ENCODE measurements at regions not wholly inside any gene's neighbourhood (a gene's known extent, or its start where the extent isn't known, plus 50 kb on each side); places are given as distances from the start of the nearest gene placed in this dataset.

DNA sequence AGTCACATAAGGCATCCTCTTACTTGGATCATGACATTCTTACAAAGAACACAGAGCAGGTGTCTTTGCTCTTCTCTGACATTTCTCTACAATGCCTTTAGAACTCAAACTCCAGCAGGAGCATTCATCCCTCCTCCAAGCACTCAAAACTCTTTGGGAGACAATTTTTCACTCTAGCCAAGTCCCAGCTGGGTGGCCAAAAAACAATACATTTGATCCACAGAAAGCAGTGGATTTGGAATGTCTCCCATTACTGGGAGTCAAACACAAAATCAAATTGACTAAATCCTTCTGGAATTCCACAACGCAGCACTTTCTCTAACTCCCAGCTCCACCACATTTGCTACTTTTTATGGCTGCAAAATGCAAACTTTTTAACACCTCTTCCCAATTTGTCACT, 108.6 kb upstream of the VGLL2 start:
- Histone ChIP-seq H3K4me1 (ENCODE audit: low read length) (no peaks in the 10 kb centered on the region; the same call in 1 of the 2 replicates), H3K27me3 (ENCODE audit: low read length) (no peaks in the 10 kb centered on the region), H3K9me3 (ENCODE audit: low read length) (no peaks in the 10 kb centered on the region), H3K4me2 (ENCODE audit: low read depth, low read length, poor library complexity, severe bottlenecking) (no peak overlapping the region), H2AFZ (ENCODE audit: low read length) (no peak overlapping the region), H4K20me1 (ENCODE audit: insufficient read depth, low read depth, low read length) (no peaks in the 10 kb centered on the region), H3K79me2 (ENCODE audit: low read length) (no peaks in the 10 kb centered on the region), H3K4me3 (ENCODE audit: low read length) (no peak overlapping the region), H3K9me2 (replicated peaks; ENCODE audit: insufficient read depth, low read length) (no peaks in the 10 kb centered on the region), H3K27ac (ENCODE audit: low read length) (no peak overlapping the region), H3K36me3 (ENCODE audit: insufficient read depth, low read length) (no peaks in the 10 kb centered on the region), H3K9ac (ENCODE audit: low read length) (no peak overlapping the region)
- no peak for DNase-seq

DNA sequence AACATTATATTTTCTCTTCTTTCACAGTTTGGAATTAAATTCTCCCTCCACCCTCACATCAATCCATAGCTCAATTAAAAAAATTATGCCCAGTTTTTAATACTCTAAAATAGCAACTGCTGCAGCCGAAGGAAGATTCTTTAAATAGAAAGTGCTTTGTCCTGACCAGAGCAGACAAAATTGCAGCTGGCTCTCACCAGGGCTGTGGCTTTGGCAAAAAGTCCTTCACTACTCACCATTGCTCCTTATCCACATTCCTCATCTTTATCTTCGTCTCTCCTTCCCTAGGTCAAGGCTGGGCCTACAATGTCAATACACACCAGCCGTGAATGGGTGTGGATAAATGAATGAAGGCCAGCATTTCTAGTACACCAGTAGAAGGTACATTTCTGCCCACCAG, 107.9 kb upstream of the VGLL2 start:
- no peak overlapping the region for H3K4me3 ChIP-seq (ENCODE audit: low read length)
- H3K9me3 ChIP-seq (ENCODE audit: low read length) = no peaks in the 10 kb centered on the region
- no peaks in the 10 kb centered on the region for H3K27me3 ChIP-seq (ENCODE audit: low read length)
- no peaks in the 10 kb centered on the region for H3K9me2 ChIP-seq (replicated peaks; ENCODE audit: insufficient read depth, low read length)
- H3K9ac ChIP-seq (ENCODE audit: low read length) = no peak overlapping the region
- H3K79me2 ChIP-seq (ENCODE audit: low read length) = no peaks in the 10 kb centered on the region
- no peaks in the 10 kb centered on the region; the same call in 1 of the 2 replicates for H3K4me1 ChIP-seq (ENCODE audit: low read length)
- H2AFZ ChIP-seq (ENCODE audit: low read length) = no peak overlapping the region
- H3K36me3 ChIP-seq (ENCODE audit: insufficient read depth, low read length) = no peaks in the 10 kb centered on the region
- no peak overlapping the region for H3K4me2 ChIP-seq (ENCODE audit: low read depth, low read length, poor library complexity, severe bottlenecking)
- H4K20me1 ChIP-seq (ENCODE audit: insufficient read depth, low read depth, low read length) = no peaks in the 10 kb centered on the region
- H3K27ac ChIP-seq (ENCODE audit: low read length) = no peak overlapping the region
- DNase-seq = no peak

DNA sequence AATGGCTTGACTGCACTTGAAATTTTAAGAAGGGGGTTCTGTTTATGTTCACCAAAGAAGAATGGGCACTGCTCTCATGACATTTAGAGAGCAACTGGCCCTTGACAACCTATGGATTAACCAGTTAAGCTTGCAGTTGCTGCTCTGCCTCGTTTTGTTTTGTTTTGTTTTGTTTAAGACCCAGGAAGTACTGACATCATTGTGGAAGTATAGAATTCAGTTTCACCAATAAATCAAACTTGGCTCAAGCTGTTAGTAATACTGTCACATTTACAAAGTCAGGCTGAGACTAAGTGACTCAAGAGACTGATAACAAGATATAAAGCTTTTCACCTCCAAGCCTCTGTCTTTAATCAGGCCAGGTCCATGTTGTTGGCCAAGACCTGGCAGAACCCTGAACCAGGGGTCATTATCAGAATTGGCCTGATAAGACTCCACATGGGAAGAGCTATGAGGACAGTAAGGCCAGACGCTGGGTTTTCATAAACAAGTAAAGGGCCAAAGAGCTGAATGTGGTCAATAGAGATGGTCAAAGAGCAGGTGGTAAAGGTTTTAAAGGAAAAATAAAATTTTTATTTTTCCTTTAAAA, 99.4 kb upstream of the VGLL2 start:
- H3K9me2 ChIP-seq (replicated peaks; ENCODE audit: insufficient read depth, low read length) = no peaks in the 10 kb centered on the region
- DNase-seq = no peak
- no peaks in the 10 kb centered on the region for H3K79me2 ChIP-seq (ENCODE audit: low read length)
- H3K36me3 ChIP-seq (ENCODE audit: insufficient read depth, low read length) = no peaks in the 10 kb centered on the region
- no peak overlapping the region for H2AFZ ChIP-seq (ENCODE audit: low read length)
- no peaks in the 10 kb centered on the region for H3K4me1 ChIP-seq (ENCODE audit: low read length)
- no peaks in the 10 kb centered on the region for H3K27me3 ChIP-seq (ENCODE audit: low read length)
- H3K9ac ChIP-seq (ENCODE audit: low read length) = no peak overlapping the region
- H3K4me2 ChIP-seq (ENCODE audit: low read depth, low read length, poor library complexity, severe bottlenecking) = no peak overlapping the region
- no peaks in the 10 kb centered on the region for H3K9me3 ChIP-seq (ENCODE audit: low read length)
- H4K20me1 ChIP-seq (ENCODE audit: insufficient read depth, low read depth, low read length) = no peaks in the 10 kb centered on the region
- no peak overlapping the region for H3K4me3 ChIP-seq (ENCODE audit: low read length)
- no peak overlapping the region for H3K27ac ChIP-seq (ENCODE audit: low read length)

DNA sequence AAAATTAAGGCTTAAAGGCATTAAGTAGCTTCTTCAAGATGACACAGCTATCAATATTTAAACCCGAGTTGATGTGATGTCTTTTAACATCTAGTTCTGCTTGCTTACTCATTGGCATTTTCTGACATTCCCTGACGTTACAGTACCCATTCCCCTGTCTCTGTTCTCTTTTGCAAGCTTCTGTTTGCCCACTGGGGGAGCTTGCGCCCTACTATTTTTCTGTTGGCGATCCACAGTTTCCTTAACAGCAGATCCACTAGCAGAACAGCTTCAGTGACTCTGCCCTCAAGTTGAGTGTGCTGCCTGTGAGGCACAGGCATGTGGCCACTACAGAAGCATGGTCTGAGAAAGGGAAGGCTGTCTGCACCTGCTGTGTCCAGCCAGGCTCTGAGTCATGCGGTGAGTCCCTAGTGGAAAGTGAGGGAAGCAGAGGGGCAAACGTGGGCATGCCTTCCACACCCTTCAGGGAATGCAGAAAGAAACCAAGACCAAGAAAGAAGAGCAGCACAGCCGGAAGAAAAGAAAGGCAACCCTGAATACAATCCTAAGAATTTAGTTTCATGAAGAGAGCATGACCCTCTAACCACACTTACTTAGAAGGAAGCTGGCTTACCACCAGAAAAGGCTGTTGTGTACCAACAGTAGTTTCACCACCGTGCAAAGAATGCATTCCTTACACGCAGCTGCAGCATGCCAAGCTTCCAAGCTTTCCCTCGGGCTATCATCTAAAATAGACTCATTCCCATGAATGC, 97.7 kb upstream of the VGLL2 start:
- no peaks in the 10 kb centered on the region for H4K20me1 ChIP-seq (ENCODE audit: insufficient read depth, low read depth, low read length)
- H3K36me3 ChIP-seq (ENCODE audit: insufficient read depth, low read length) = no peaks in the 10 kb centered on the region
- no peak overlapping the region for H3K9ac ChIP-seq (ENCODE audit: low read length)
- H3K9me2 ChIP-seq (replicated peaks; ENCODE audit: insufficient read depth, low read length) = no peaks in the 10 kb centered on the region
- no peak overlapping the region for H3K4me3 ChIP-seq (ENCODE audit: low read length)
- no peak overlapping the region for H3K27ac ChIP-seq (ENCODE audit: low read length)
- no peaks in the 10 kb centered on the region for H3K4me1 ChIP-seq (ENCODE audit: low read length)
- H3K4me2 ChIP-seq (ENCODE audit: low read depth, low read length, poor library complexity, severe bottlenecking) = no peak overlapping the region
- no peak for DNase-seq
- no peaks in the 10 kb centered on the region for H3K27me3 ChIP-seq (ENCODE audit: low read length)
- H2AFZ ChIP-seq (ENCODE audit: low read length) = no peak overlapping the region
- no peaks in the 10 kb centered on the region for H3K79me2 ChIP-seq (ENCODE audit: low read length)
- H3K9me3 ChIP-seq (ENCODE audit: low read length) = no peaks in the 10 kb centered on the region

DNA sequence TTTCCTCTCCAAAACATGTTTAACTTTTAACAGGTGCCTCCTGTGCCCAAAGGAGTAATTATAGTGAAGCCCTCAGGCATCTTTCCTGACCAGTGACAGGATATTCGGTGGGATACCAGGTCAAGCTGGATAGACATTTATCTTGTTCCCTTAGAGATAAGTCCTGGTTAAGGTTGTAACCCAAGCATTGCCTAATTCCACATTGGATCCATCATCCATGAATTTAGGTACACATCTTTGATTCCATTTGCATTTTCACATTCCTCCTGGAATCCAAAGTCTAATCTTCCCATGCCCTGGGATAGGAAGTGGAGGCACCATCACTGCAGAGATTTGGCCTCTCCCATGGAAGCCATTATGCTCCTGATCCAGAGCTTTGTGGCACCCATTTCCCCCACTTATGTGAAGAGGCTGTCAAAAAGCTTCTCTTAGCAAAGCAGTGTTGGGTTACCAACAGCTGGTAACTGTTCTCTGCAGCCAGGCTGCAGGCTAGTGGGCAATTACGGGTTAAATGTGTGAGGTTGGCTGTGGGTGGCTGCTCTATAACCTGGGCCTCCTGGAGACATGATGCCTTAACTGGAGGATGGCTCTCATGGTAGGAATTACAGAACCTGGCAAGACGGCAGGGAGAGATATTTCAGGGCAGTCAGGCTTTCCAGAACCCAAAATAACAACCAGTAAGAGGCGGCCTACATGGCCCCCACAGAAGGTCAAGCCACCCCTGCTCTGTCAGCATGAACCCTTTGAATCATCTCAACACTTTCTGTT, 96.9 kb upstream of the VGLL2 start:
- H3K9ac ChIP-seq (ENCODE audit: low read length) = no peak overlapping the region
- no peak for DNase-seq
- H3K4me2 ChIP-seq (ENCODE audit: low read depth, low read length, poor library complexity, severe bottlenecking) = no peak overlapping the region
- H3K36me3 ChIP-seq (ENCODE audit: insufficient read depth, low read length) = no peaks in the 10 kb centered on the region
- no peak overlapping the region for H3K27ac ChIP-seq (ENCODE audit: low read length)
- no peak overlapping the region for H2AFZ ChIP-seq (ENCODE audit: low read length)
- no peaks in the 10 kb centered on the region for H3K27me3 ChIP-seq (ENCODE audit: low read length)
- no peak overlapping the region for H3K4me3 ChIP-seq (ENCODE audit: low read length)
- no peaks in the 10 kb centered on the region for H3K79me2 ChIP-seq (ENCODE audit: low read length)
- H3K4me1 ChIP-seq (ENCODE audit: low read length) = no peaks in the 10 kb centered on the region
- H3K9me3 ChIP-seq (ENCODE audit: low read length) = no peaks in the 10 kb centered on the region
- H3K9me2 ChIP-seq (replicated peaks; ENCODE audit: insufficient read depth, low read length) = no peaks in the 10 kb centered on the region
- H4K20me1 ChIP-seq (ENCODE audit: insufficient read depth, low read depth, low read length) = no peaks in the 10 kb centered on the region

DNA sequence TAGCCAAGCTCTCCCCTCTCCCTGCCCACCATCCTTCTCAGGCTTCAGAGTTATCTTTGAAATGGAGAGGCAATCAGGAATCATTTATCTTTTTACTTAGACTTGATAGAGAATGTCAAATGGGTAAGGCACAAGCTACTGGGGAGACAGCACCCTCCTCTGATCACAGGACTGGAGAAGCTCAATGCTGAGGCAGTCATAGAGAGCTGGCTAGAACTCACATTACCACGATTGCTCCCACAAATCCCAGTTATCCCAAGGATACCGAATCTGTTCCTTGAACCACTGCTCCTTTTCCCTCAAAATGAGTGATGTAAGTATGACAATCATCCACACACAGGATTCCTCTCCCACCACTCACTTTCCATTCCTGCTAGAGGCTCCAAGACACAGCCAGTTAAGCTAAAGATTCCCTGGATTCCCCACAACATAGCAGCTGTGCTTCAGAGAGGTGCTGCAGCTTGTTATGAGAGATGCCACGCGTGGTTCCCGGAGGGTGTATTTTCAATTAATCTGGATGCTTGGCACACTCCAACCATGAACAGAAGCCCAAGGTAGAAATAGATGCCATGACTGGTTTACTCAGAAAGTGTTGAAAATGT, 96.2 kb upstream of the VGLL2 start:
- Histone ChIP-seq H3K27me3 (ENCODE audit: low read length) (no peaks in the 10 kb centered on the region), H3K79me2 (ENCODE audit: low read length) (no peaks in the 10 kb centered on the region), H3K9ac (ENCODE audit: low read length) (no peak overlapping the region), H3K36me3 (ENCODE audit: insufficient read depth, low read length) (no peaks in the 10 kb centered on the region), H3K27ac (ENCODE audit: low read length) (no peak overlapping the region), H3K4me2 (ENCODE audit: low read depth, low read length, poor library complexity, severe bottlenecking) (no peak overlapping the region), H4K20me1 (ENCODE audit: insufficient read depth, low read depth, low read length) (no peaks in the 10 kb centered on the region), H3K9me3 (ENCODE audit: low read length) (no peaks in the 10 kb centered on the region), H3K9me2 (replicated peaks; ENCODE audit: insufficient read depth, low read length) (no peaks in the 10 kb centered on the region), H3K4me1 (ENCODE audit: low read length) (no peaks in the 10 kb centered on the region), H2AFZ (ENCODE audit: low read length) (no peak overlapping the region), H3K4me3 (ENCODE audit: low read length) (no peak overlapping the region)
- DNase-seq = no peak

DNA sequence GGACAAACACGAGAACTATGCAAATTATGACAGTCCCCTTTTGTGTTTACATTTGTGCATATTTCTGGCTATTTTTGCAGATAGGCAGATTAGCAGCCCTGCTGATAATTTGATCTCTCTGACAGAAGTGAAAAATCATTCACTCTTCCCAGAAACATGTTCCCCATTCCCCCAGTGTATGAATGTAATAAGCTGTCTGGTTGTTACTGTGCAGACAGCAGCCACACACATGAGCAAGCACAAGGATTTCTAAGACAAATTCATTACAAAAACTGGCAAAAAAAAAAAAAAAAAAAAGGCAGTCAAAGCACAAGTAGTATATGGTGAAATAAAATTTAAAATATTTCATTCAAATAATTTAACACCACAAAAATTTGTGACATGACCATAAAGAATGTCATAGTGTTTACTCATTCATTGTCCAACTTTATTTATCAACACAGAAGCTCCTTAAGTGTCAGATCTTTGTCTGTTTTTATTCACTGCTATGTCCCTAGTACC, 95.5 kb upstream of the VGLL2 start:
- Histone ChIP-seq H3K79me2 (ENCODE audit: low read length) (no peaks in the 10 kb centered on the region), H3K4me1 (ENCODE audit: low read length) (no peaks in the 10 kb centered on the region), H3K9ac (ENCODE audit: low read length) (no peak overlapping the region), H3K9me2 (replicated peaks; ENCODE audit: insufficient read depth, low read length) (no peaks in the 10 kb centered on the region), H3K9me3 (ENCODE audit: low read length) (no peaks in the 10 kb centered on the region), H4K20me1 (ENCODE audit: insufficient read depth, low read depth, low read length) (no peaks in the 10 kb centered on the region), H3K4me2 (ENCODE audit: low read depth, low read length, poor library complexity, severe bottlenecking) (no peak overlapping the region), H3K27me3 (ENCODE audit: low read length) (no peaks in the 10 kb centered on the region), H3K27ac (ENCODE audit: low read length) (no peak overlapping the region), H2AFZ (ENCODE audit: low read length) (no peak overlapping the region), H3K36me3 (ENCODE audit: insufficient read depth, low read length) (no peaks in the 10 kb centered on the region), H3K4me3 (ENCODE audit: low read length) (no peak overlapping the region)
- DNase-seq = no peak

DNA sequence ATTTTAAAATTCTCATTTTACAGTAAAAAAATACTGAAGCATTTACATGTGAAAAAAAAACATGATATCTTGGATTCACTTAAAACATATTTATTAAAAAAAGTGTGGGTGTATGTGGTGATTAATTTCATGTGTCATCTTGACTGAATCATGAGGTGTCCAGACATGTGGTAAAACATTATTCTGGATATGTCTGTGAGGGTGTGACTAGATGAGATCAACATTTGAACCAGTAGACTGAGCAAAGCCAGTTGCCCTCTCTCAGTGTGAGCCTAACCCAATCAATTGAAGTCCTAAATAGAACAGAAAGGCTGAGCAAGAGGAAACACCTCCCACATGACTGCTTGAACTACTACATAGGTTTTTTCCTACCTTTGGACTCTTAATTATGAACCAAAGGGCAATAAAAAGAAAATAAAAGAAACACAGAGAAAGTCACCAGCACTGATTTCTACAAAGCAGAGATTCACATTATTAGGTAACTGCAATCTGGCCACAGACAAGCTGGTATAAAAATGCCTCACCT, 90.5 kb upstream of the VGLL2 start:
- no peaks in the 10 kb centered on the region for H3K79me2 ChIP-seq (ENCODE audit: low read length)
- H3K27me3 ChIP-seq (ENCODE audit: low read length) = no peaks in the 10 kb centered on the region
- H3K27ac ChIP-seq (ENCODE audit: low read length) = no peak overlapping the region
- H3K4me1 ChIP-seq (ENCODE audit: low read length) = no peaks in the 10 kb centered on the region
- no peak for DNase-seq
- H3K4me3 ChIP-seq (ENCODE audit: low read length) = no peak overlapping the region
- H4K20me1 ChIP-seq (ENCODE audit: insufficient read depth, low read depth, low read length) = no peaks in the 10 kb centered on the region
- H3K9ac ChIP-seq (ENCODE audit: low read length) = no peak overlapping the region
- H2AFZ ChIP-seq (ENCODE audit: low read length) = no peak overlapping the region
- H3K36me3 ChIP-seq (ENCODE audit: insufficient read depth, low read length) = no peaks in the 10 kb centered on the region
- H3K9me2 ChIP-seq (replicated peaks; ENCODE audit: insufficient read depth, low read length) = no peaks in the 10 kb centered on the region
- H3K9me3 ChIP-seq (ENCODE audit: low read length) = no peaks in the 10 kb centered on the region
- H3K4me2 ChIP-seq (ENCODE audit: low read depth, low read length, poor library complexity, severe bottlenecking) = no peak overlapping the region
